GM19455 (cell line): ENCODE measurements at regions not wholly inside any gene's neighbourhood (a gene's known extent, or its start where the extent isn't known, plus 50 kb on each side); places are given as distances from the start of the nearest gene placed in this dataset.

Source experiments
- ATAC-seq: cut with Tn5 transposase; IDR thresholded peaks from one replicate; pipeline ENCODE4 v1.9.1; 2021; ENCODE audit not compliant: unreplicated experiment

GRCh38 chr11:115776916-115777315 is 272.7 kb upstream of the CADM1 start:
- ATAC-seq = no peak

- ATAC-seq = no peak
Observed at GRCh38 chr11:115775846-115776245, 271.6 kb upstream of the CADM1 start.

- no peak for ATAC-seq
Observed at GRCh38 chr11:115774756-115775155, 270.5 kb upstream of the CADM1 start.

- ATAC-seq = no peak
Observed at GRCh38 chr11:115769891-115770290, 265.7 kb upstream of the CADM1 start.

GRCh38 chr11:115767883-115768282 is 263.7 kb upstream of the CADM1 start:
- no peak for ATAC-seq

GRCh38 chr11:115767047-115767802 is 263.0 kb upstream of the CADM1 start:
- no peak for ATAC-seq

GRCh38 chr11:115766561-115766960 is 262.3 kb upstream of the CADM1 start:
- no peak for ATAC-seq

- no peak for ATAC-seq
Observed at GRCh38 chr11:115765803-115766239, 261.6 kb upstream of the CADM1 start.

GRCh38 chr11:115764176-115764575 is 260.0 kb upstream of the CADM1 start:
- no peak for ATAC-seq

GRCh38 chr11:115761817-115762216 is 257.6 kb upstream of the CADM1 start:
- ATAC-seq = no peak

GRCh38 chr11:115761348-115761747 is 257.1 kb upstream of the CADM1 start:
- no peak for ATAC-seq

GRCh38 chr11:115760461-115761320 is 256.5 kb upstream of the CADM1 start:
- no peak for ATAC-seq

- ATAC-seq = no peak
Observed at GRCh38 chr11:115759622-115760460, 255.6 kb upstream of the CADM1 start.

GRCh38 chr11:115758011-115758410 is 253.8 kb upstream of the CADM1 start:
- no peak for ATAC-seq

GRCh38 chr11:115751243-115752015 is 247.2 kb upstream of the CADM1 start:
- no peak for ATAC-seq

- no peak for ATAC-seq
Observed at GRCh38 chr11:115745610-115746512, 241.6 kb upstream of the CADM1 start.

- ATAC-seq = no peak
Observed at GRCh38 chr11:115745066-115745465, 240.9 kb upstream of the CADM1 start.

- ATAC-seq = no peak
Observed at GRCh38 chr11:115743719-115744118, 239.5 kb upstream of the CADM1 start.

GRCh38 chr11:115741376-115742107 is 237.3 kb upstream of the CADM1 start:
- ATAC-seq = no peak
